ENCODE measurements at regions not wholly inside any gene's neighbourhood (a gene's known extent, or its start where the extent isn't known, plus 50 kb on each side); places are given as distances from the start of the nearest gene placed in this dataset.

DNA sequence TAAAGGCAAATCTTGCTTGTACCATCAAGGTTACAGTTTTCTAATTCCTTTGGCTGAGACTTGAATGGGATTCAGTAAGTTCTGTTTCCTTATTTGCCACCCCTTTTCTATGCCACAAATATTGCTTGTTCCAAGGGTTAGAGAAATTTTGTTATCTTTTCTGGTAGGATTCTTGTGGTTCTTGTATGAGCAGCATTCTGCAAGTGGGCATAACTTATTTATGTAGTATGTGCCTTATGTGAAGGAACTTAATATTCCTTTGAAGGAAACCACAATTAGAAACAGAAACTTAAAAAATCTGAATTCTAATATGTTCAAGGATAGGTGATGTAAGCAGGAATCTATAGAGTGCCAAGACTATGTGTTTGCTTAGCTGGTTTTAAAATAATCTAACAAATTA is 53.1 kb upstream of the TSPAN5 start:
- TF ChIP-seq REST (IDR thresholded peaks at IDR 0.05; ENCODE audit: insufficient read depth in 1 of 2, low read depth in 2 of 2, low read length in 1 of 2) = no peak
- TF ChIP-seq, protein P1, sequence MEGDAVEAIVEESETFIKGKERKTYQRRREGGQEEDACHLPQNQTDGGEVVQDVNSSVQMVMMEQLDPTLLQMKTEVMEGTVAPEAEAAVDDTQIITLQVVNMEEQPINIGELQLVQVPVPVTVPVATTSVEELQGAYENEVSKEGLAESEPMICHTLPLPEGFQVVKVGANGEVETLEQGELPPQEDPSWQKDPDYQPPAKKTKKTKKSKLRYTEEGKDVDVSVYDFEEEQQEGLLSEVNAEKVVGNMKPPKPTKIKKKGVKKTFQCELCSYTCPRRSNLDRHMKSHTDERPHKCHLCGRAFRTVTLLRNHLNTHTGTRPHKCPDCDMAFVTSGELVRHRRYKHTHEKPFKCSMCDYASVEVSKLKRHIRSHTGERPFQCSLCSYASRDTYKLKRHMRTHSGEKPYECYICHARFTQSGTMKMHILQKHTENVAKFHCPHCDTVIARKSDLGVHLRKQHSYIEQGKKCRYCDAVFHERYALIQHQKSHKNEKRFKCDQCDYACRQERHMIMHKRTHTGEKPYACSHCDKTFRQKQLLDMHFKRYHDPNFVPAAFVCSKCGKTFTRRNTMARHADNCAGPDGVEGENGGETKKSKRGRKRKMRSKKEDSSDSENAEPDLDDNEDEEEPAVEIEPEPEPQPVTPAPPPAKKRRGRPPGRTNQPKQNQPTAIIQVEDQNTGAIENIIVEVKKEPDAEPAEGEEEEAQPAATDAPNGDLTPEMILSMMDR (IDR thresholded peaks at IDR 0.05) = no peak

Measured in Panc1 (cell line).